HEK293 (cell line): ENCODE measurements at regions not wholly inside any gene's neighbourhood (a gene's known extent, or its start where the extent isn't known, plus 50 kb on each side); places are given as distances from the start of the nearest gene placed in this dataset.

Experiments used
- KLF7 ChIP-seq: fragments of 450-650 bp; formaldehyde crosslinking; IDR thresholded peaks from 2 replicates; pipeline ENCODE4 v1.5.1; 2016; ENCODE audit warnings: missing biosample characterization, missing genetic modification characterization, borderline replicate concordance
- PRDM4 ChIP-seq: fragments of 450-650 bp; formaldehyde crosslinking; IDR thresholded peaks from 2 replicates; pipeline ENCODE4 v1.5.1; 2017; ENCODE audit warnings: missing biosample characterization, missing genetic modification characterization
- SCRT2 ChIP-seq: fragments of 450-650 bp; formaldehyde crosslinking; IDR thresholded peaks from 2 replicates; pipeline ENCODE4 v1.5.1; 2016; ENCODE audit warnings: missing biosample characterization, missing genetic modification characterization
- SP2 ChIP-seq: fragments of 450-650 bp; formaldehyde crosslinking; IDR thresholded peaks from 2 replicates; pipeline ENCODE4 v1.5.1; 2016; ENCODE audit warnings: missing biosample characterization, missing genetic modification characterization
- SP7 ChIP-seq: fragments of 450-650 bp; formaldehyde crosslinking; IDR thresholded peaks from 2 replicates; pipeline ENCODE4 v1.5.1; 2016; ENCODE audit warnings: missing biosample characterization, missing genetic modification characterization
- TSHZ1 ChIP-seq: fragments of 450-650 bp; formaldehyde crosslinking; IDR thresholded peaks from 2 replicates; pipeline ENCODE4 v1.5.1; 2016; ENCODE audit warnings: missing biosample characterization, missing genetic modification characterization, borderline replicate concordance
- ZBTB44 ChIP-seq: fragments of 450-650 bp; IDR thresholded peaks from 2 replicates; pipeline ENCODE4 v1.5.1; 2018; ENCODE audit warnings: missing biosample characterization, mild to moderate bottlenecking, missing genetic modification characterization
- ZBTB48 ChIP-seq: fragments of 450-650 bp; formaldehyde crosslinking; IDR thresholded peaks from 2 replicates; pipeline ENCODE4 v1.5.1; 2016; ENCODE audit warnings: missing biosample characterization, missing genetic modification characterization
- ZIC2 ChIP-seq: fragments of 450-650 bp; formaldehyde crosslinking; IDR thresholded peaks from 2 replicates; pipeline ENCODE4 v1.5.1; 2016; ENCODE audit warnings: missing biosample characterization, missing genetic modification characterization
- ZNF10 ChIP-seq: fragments of 450-650 bp; formaldehyde crosslinking; IDR thresholded peaks from 2 replicates; pipeline ENCODE4 v1.5.1; 2017; ENCODE audit warnings: missing biosample characterization, missing genetic modification characterization
- ZNF112 ChIP-seq: fragments of 450-650 bp; formaldehyde crosslinking; IDR thresholded peaks from 2 replicates; pipeline ENCODE4 v1.5.0; 2017; ENCODE audit warnings: missing biosample characterization, missing genetic modification characterization
- ZNF148 ChIP-seq: fragments of 450-650 bp; formaldehyde crosslinking; IDR thresholded peaks from 2 replicates; pipeline ENCODE4 v1.5.0; 2017; ENCODE audit warnings: missing biosample characterization, missing genetic modification characterization, borderline replicate concordance
- ZNF18 ChIP-seq: fragments of 450-650 bp; formaldehyde crosslinking; IDR thresholded peaks from 2 replicates; pipeline ENCODE4 v1.5.1; 2016; ENCODE audit warnings: missing biosample characterization, missing genetic modification characterization
- ZNF24 ChIP-seq: fragments of 450-650 bp; formaldehyde crosslinking; IDR thresholded peaks from 2 replicates; pipeline ENCODE4 v1.5.1; 2016; ENCODE audit warnings: missing biosample characterization, missing genetic modification characterization
- ZNF274 ChIP-seq, 2 experiments: fragments of 200-500 bp in 1 of 2; fragments of 450-650 bp in 1 of 2; sonication (Bioruptor generic) in 1 of 2; formaldehyde crosslinking in 1 of 2; IDR thresholded peaks; 2 replicates each; pipeline versions ENCODE4 v1.5.1 to v1.6.1; 2014 to 2016; ENCODE audit warnings: borderline replicate concordance in 1 of 2, inconsistent platforms in 1 of 2, low read length in 1 of 2, missing biosample characterization in 1 of 2, missing genetic modification characterization in 1 of 2
- ZNF280D ChIP-seq: fragments of 450-650 bp; formaldehyde crosslinking; IDR thresholded peaks from 2 replicates; pipeline ENCODE4 v1.5.1; 2016; ENCODE audit warnings: missing biosample characterization, missing genetic modification characterization
- ZNF292 ChIP-seq: fragments of 450-650 bp; formaldehyde crosslinking; IDR thresholded peaks from 2 replicates; pipeline ENCODE4 v1.5.1; 2016; ENCODE audit warnings: low read depth, missing biosample characterization, missing genetic modification characterization, borderline replicate concordance
- ZNF510 ChIP-seq: fragments of 450-650 bp; formaldehyde crosslinking; IDR thresholded peaks from 2 replicates; pipeline ENCODE4 v1.5.1; 2018; ENCODE audit warnings: mild to moderate bottlenecking, missing genetic modification characterization, missing biosample characterization; ENCODE audit not compliant: insufficient replicate concordance
- ZNF529 ChIP-seq: fragments of 450-650 bp; formaldehyde crosslinking; IDR thresholded peaks from 2 replicates; pipeline ENCODE4 v1.5.1; 2017; ENCODE audit warnings: missing genetic modification characterization, missing biosample characterization; ENCODE audit not compliant: insufficient replicate concordance
- ZNF639 ChIP-seq: fragments of 450-650 bp; formaldehyde crosslinking; IDR thresholded peaks from 2 replicates; pipeline ENCODE4 v1.5.1; 2016; ENCODE audit warnings: missing biosample characterization, missing genetic modification characterization
- ZSCAN16 ChIP-seq: fragments of 450-650 bp; formaldehyde crosslinking; IDR thresholded peaks from 2 replicates; pipeline ENCODE4 v1.5.1; 2016; ENCODE audit warnings: missing biosample characterization, missing genetic modification characterization

- TF ChIP-seq ZNF639 (tag by site-specific recombination) = peak; percentile 60; the same call in 1 of the 2 replicates
- no peak for TF ChIP-seq ZNF112 (tag by site-specific recombination)
- TF ChIP-seq ZNF148 (tag by site-specific recombination) = no peak
- TF ChIP-seq SP7 = peak; percentile 74
- TF ChIP-seq ZNF292 (tag by site-specific recombination) = no peak
- no peak for TF ChIP-seq ZSCAN16
- peak; percentile 76 for TF ChIP-seq SCRT2 (tag by site-specific recombination)
- TF ChIP-seq ZNF10 (tag by site-specific recombination) = no peak
- TF ChIP-seq ZIC2 (tag by site-specific recombination) = no peak
- no peak for TF ChIP-seq SP2 (tag by site-specific recombination)
- TF ChIP-seq ZNF280D (tag by site-specific recombination) = no peak
- no peak for TF ChIP-seq ZNF274 (IDR thresholded peaks at IDR 0.05; ENCODE audit: low read length)
- TF ChIP-seq ZNF274 (tag by site-specific recombination; IDR thresholded peaks at IDR 0.05; ENCODE audit: borderline replicate concordance) = no peak
- TF ChIP-seq ZNF510 = no peak
- TF ChIP-seq ZNF18 (tag by site-specific recombination) = no peak
- TF ChIP-seq ZNF24 (tag by site-specific recombination) = peak; percentile 81; the same call in 1 of the 2 replicates
- peak; percentile 30; the same call in 1 of the 2 replicates for TF ChIP-seq TSHZ1 (tag by site-specific recombination)
- TF ChIP-seq ZBTB48 (tag by site-specific recombination) = no peak
- TF ChIP-seq PRDM4 (tag by site-specific recombination) = peak; percentile 46; the same call in 1 of the 2 replicates
- no peak for TF ChIP-seq KLF7
- TF ChIP-seq ZNF529 = no peak
- TF ChIP-seq ZBTB44 (tag by site-specific recombination) = 0 out of 2 replicates have a peak, but pooled peaks have one; percentile 13
Observed at GRCh38 chr15:48062148-48062872, 58.5 kb upstream of the SLC24A5 start (continued).
